GM19328 (cell line): ENCODE measurements at regions not wholly inside any gene's neighbourhood (a gene's known extent, or its start where the extent isn't known, plus 50 kb on each side); places are given as distances from the start of the nearest gene placed in this dataset.
"Not testable (repeated sequence)": the region's sequence is repeated elsewhere in the genome, so short reads cannot be mapped to it uniquely, and the experiment has no call there.

Experiments
- ATAC-seq: cut with Tn5 transposase; IDR thresholded peaks from one replicate; pipeline ENCODE4 v1.9.1; 2021; ENCODE audit warnings: mild to moderate bottlenecking, moderate library complexity; ENCODE audit not compliant: unreplicated experiment

- no peak for ATAC-seq
Measured at GRCh38 chr12:59056966-59057365, 136.7 kb upstream of the LRIG3 start.

GRCh38 chr12:59055204-59055860 lies 135.0 kb upstream of the LRIG3 start:
- ATAC-seq = no peak

- not testable (repeated sequence) for ATAC-seq
Measured at GRCh38 chr12:59053266-59053899, 133.1 kb upstream of the LRIG3 start.

GRCh38 chr12:59046763-59047534 lies 126.6 kb upstream of the LRIG3 start:
- no peak for ATAC-seq

GRCh38 chr12:59044791-59045190 lies 124.5 kb upstream of the LRIG3 start:
- ATAC-seq = no peak

GRCh38 chr12:59041241-59042121 lies 121.2 kb upstream of the LRIG3 start:
- no peak for ATAC-seq

GRCh38 chr12:59040656-59041055 lies 120.4 kb upstream of the LRIG3 start:
- no peak for ATAC-seq

- ATAC-seq = no peak
Measured at GRCh38 chr12:59040043-59040442, 119.7 kb upstream of the LRIG3 start.

GRCh38 chr12:59039005-59039404 lies 118.7 kb upstream of the LRIG3 start:
- no peak for ATAC-seq

GRCh38 chr12:59036973-59037762 lies 116.9 kb upstream of the LRIG3 start:
- no peak for ATAC-seq

GRCh38 chr12:59036347-59036746 lies 116.0 kb upstream of the LRIG3 start:
- ATAC-seq = no peak

GRCh38 chr12:59031313-59031712 lies 111.0 kb upstream of the LRIG3 start:
- no peak for ATAC-seq

- no peak for ATAC-seq
Measured at GRCh38 chr12:59030415-59030814, 110.1 kb upstream of the LRIG3 start.

- ATAC-seq = no peak
Measured at GRCh38 chr12:59027199-59027598, 106.9 kb upstream of the LRIG3 start.

GRCh38 chr12:59023861-59024424 lies 103.6 kb upstream of the LRIG3 start:
- no peak for ATAC-seq

- no peak for ATAC-seq
Measured at GRCh38 chr12:59020073-59020946, 100.0 kb upstream of the LRIG3 start.

- no peak for ATAC-seq
Measured at GRCh38 chr12:59014885-59015284, 94.6 kb upstream of the LRIG3 start.

GRCh38 chr12:59010941-59011340 lies 90.6 kb upstream of the LRIG3 start:
- no peak for ATAC-seq

GRCh38 chr12:59010118-59010517 lies 89.8 kb upstream of the LRIG3 start:
- no peak for ATAC-seq
